ENCODE measurements at regions not wholly inside any gene's neighbourhood (a gene's known extent, or its start where the extent isn't known, plus 50 kb on each side); places are given as distances from the start of the nearest gene placed in this dataset.
"Not testable (repeated sequence)": the region's sequence is repeated elsewhere in the genome, so short reads cannot be mapped to it uniquely, and the experiment has no call there.

- H3K9me3 ChIP-seq (ENCODE audit: control insufficient read depth, insufficient read depth, low read length); H3K36me3 ChIP-seq (ENCODE audit: insufficient read depth, low read length); H3K4me1 ChIP-seq (ENCODE audit: insufficient read depth, low read length): not testable (repeated sequence)
- peak overlapping the region; percentile 62 for H3K9ac ChIP-seq (ENCODE audit: low read depth, low read length)
Observed at GRCh38 chr12:31162896-31163560, 89.4 kb downstream of the DDX11 start.

GRCh38 chr12:31174293-31174692 lies 100.6 kb downstream of the DDX11 start:
- not testable (repeated sequence) for H3K36me3 ChIP-seq (ENCODE audit: insufficient read depth, low read length); H3K9ac ChIP-seq (ENCODE audit: low read depth, low read length); H3K9me3 ChIP-seq (ENCODE audit: control insufficient read depth, insufficient read depth, low read length); H3K4me1 ChIP-seq (ENCODE audit: insufficient read depth, low read length)

GRCh38 chr12:31177514-31177913 lies 103.9 kb downstream of the DDX11 start:
- not testable (repeated sequence) for H3K9ac ChIP-seq (ENCODE audit: low read depth, low read length); H3K4me1 ChIP-seq (ENCODE audit: insufficient read depth, low read length); H3K36me3 ChIP-seq (ENCODE audit: insufficient read depth, low read length); H3K9me3 ChIP-seq (ENCODE audit: control insufficient read depth, insufficient read depth, low read length)

GRCh38 chr12:31178875-31179274 lies 105.2 kb downstream of the DDX11 start:
- H3K9me3 ChIP-seq (ENCODE audit: control insufficient read depth, insufficient read depth, low read length); H3K9ac ChIP-seq (ENCODE audit: low read depth, low read length); H3K36me3 ChIP-seq (ENCODE audit: insufficient read depth, low read length); H3K4me1 ChIP-seq (ENCODE audit: insufficient read depth, low read length): not testable (repeated sequence)

- not testable (repeated sequence) for H3K9me3 ChIP-seq (ENCODE audit: control insufficient read depth, insufficient read depth, low read length); H3K4me1 ChIP-seq (ENCODE audit: insufficient read depth, low read length); H3K36me3 ChIP-seq (ENCODE audit: insufficient read depth, low read length); H3K9ac ChIP-seq (ENCODE audit: low read depth, low read length)
Observed at GRCh38 chr12:31179627-31180237, 106.1 kb downstream of the DDX11 start.

- H3K36me3 ChIP-seq (ENCODE audit: insufficient read depth, low read length); H3K9me3 ChIP-seq (ENCODE audit: control insufficient read depth, insufficient read depth, low read length); H3K9ac ChIP-seq (ENCODE audit: low read depth, low read length); H3K4me1 ChIP-seq (ENCODE audit: insufficient read depth, low read length): not testable (repeated sequence)
Observed at GRCh38 chr12:31182571-31182970, 108.9 kb downstream of the DDX11 start.

GRCh38 chr12:31183107-31183506 lies 109.4 kb downstream of the DDX11 start:
- not testable (repeated sequence) for H3K36me3 ChIP-seq (ENCODE audit: insufficient read depth, low read length)

GRCh38 chr12:31183899-31184298 lies 110.2 kb downstream of the DDX11 start:
- not testable (repeated sequence) for H3K9ac ChIP-seq (ENCODE audit: low read depth, low read length); H3K4me1 ChIP-seq (ENCODE audit: insufficient read depth, low read length); H3K36me3 ChIP-seq (ENCODE audit: insufficient read depth, low read length); H3K9me3 ChIP-seq (ENCODE audit: control insufficient read depth, insufficient read depth, low read length)

More at GRCh38 chr12:31183107-31183506, 109.4 kb downstream of the DDX11 start:
- not testable (repeated sequence) for H3K9me3 ChIP-seq (ENCODE audit: control insufficient read depth, insufficient read depth, low read length); H3K4me1 ChIP-seq (ENCODE audit: insufficient read depth, low read length); H3K9ac ChIP-seq (ENCODE audit: low read depth, low read length)

- H3K9me3 ChIP-seq (ENCODE audit: control insufficient read depth, insufficient read depth, low read length); H3K4me1 ChIP-seq (ENCODE audit: insufficient read depth, low read length); H3K36me3 ChIP-seq (ENCODE audit: insufficient read depth, low read length); H3K9ac ChIP-seq (ENCODE audit: low read depth, low read length): not testable (repeated sequence)
Observed at GRCh38 chr12:31184667-31185066, 111.0 kb downstream of the DDX11 start.

- not testable (repeated sequence) for H3K9me3 ChIP-seq (ENCODE audit: control insufficient read depth, insufficient read depth, low read length); H3K4me1 ChIP-seq (ENCODE audit: insufficient read depth, low read length); H3K36me3 ChIP-seq (ENCODE audit: insufficient read depth, low read length); H3K9ac ChIP-seq (ENCODE audit: low read depth, low read length)
Observed at GRCh38 chr12:31192689-31193088, 119.0 kb downstream of the DDX11 start.

GRCh38 chr12:31195620-31196019 lies 122.0 kb downstream of the DDX11 start:
- H3K4me1 ChIP-seq (ENCODE audit: insufficient read depth, low read length); H3K36me3 ChIP-seq (ENCODE audit: insufficient read depth, low read length); H3K9me3 ChIP-seq (ENCODE audit: control insufficient read depth, insufficient read depth, low read length); H3K9ac ChIP-seq (ENCODE audit: low read depth, low read length): not testable (repeated sequence)

GRCh38 chr12:31199476-31199875 lies 125.8 kb downstream of the DDX11 start:
- not testable (repeated sequence) for H3K9me3 ChIP-seq (ENCODE audit: control insufficient read depth, insufficient read depth, low read length); H3K9ac ChIP-seq (ENCODE audit: low read depth, low read length); H3K36me3 ChIP-seq (ENCODE audit: insufficient read depth, low read length); H3K4me1 ChIP-seq (ENCODE audit: insufficient read depth, low read length)

GRCh38 chr12:31201382-31201781 lies 124.6 kb downstream of the SINHCAF start:
- H3K36me3 ChIP-seq (ENCODE audit: insufficient read depth, low read length): no peaks in the 10 kb centered on the region
- H3K9me3 ChIP-seq (ENCODE audit: control insufficient read depth, insufficient read depth, low read length): no peaks in the 10 kb centered on the region
- no peak overlapping the region for H3K9ac ChIP-seq (ENCODE audit: low read depth, low read length)
- peaks cover 7% of the 10 kb centered on the region for H3K4me1 ChIP-seq (ENCODE audit: insufficient read depth, low read length)

GRCh38 chr12:31203261-31203660 lies 122.7 kb downstream of the SINHCAF start:
- no peaks in the 10 kb centered on the region for H3K9me3 ChIP-seq (ENCODE audit: control insufficient read depth, insufficient read depth, low read length)
- H3K9ac ChIP-seq (ENCODE audit: low read depth, low read length): no peak overlapping the region
- no peaks in the 10 kb centered on the region for H3K36me3 ChIP-seq (ENCODE audit: insufficient read depth, low read length)
- peaks cover 14% of the 10 kb centered on the region for H3K4me1 ChIP-seq (ENCODE audit: insufficient read depth, low read length)

GRCh38 chr12:31205054-31205453 lies 120.9 kb downstream of the SINHCAF start:
- Histone ChIP-seq H3K36me3 (ENCODE audit: insufficient read depth, low read length) (no peaks in the 10 kb centered on the region), H3K9ac (ENCODE audit: low read depth, low read length) (no peak overlapping the region), H3K9me3 (ENCODE audit: control insufficient read depth, insufficient read depth, low read length) (no peaks in the 10 kb centered on the region), H3K4me1 (ENCODE audit: insufficient read depth, low read length) (peaks cover 14% of the 10 kb centered on the region)
